Retina (tissue), 1 donor: ENCODE measurements at regions not wholly inside any gene's neighbourhood (a gene's known extent, or its start where the extent isn't known, plus 50 kb on each side); places are given as distances from the start of the nearest gene placed in this dataset.
A peak's percentile ranks its signal among the peaks of the same experiment; 100 is the strongest.
"Not testable (repeated sequence)": the region's sequence is repeated elsewhere in the genome, so short reads cannot be mapped to it uniquely, and the experiment has no call there.

ENCODE experiments used
- DNase-seq: peaks from one replicate; pipeline ENCODE4 v3.0.0-alpha.2; 2016

DNA sequence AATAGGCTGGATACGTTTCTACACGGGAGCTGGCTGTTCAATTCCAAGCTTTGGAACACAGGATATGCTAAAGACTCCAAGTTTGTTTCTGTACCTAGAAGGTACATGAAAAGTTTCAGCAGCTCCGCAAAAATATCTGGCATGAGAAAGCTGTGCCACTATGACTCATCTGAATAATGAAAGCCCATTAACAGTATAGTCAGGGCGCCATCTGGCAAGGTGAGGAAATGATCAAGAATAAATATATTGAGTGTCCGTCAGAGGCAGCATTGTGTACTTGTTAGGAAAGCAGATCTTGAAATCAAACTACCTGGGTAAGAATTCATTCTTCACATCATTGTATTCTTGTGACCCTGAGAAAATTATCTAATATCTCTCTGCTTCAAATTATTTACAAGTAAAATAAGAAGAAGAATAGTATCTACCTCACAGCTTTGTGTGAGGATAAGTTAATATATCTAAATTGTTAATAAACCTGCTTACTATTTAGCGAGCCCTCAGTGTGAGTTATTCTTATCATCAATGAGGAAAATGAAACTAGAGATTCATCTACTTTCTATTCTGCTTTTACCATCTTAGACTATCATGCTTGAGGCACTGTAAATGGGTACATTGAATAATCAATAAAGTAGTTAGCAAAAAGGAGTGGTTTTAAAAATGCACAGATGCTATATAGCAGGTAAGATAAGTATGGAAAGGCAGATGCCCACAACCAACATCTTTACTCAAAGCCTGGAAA is 53.5 kb downstream of the FSCB start:
- no peak for DNase-seq

DNA sequence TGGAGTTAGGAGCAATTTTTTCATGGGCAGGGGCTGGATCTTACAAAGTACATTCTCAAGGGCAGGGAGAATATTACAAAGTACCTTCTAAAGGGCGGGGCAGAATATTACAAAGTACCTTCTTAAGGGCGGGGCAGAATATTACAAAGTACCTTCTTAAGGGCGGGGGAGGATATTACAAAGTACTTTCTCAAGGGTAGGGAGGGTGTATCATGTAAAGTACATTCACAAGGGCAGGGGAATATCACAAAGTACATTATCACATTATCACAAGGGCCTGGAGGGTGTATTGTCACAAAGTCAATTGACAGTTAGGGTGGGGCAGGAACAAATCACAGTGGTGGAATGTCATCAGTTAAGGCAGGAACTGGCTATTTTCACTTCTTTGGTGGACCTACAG is 56.9 kb downstream of the FSCB start:
- not testable (repeated sequence) for DNase-seq

DNA sequence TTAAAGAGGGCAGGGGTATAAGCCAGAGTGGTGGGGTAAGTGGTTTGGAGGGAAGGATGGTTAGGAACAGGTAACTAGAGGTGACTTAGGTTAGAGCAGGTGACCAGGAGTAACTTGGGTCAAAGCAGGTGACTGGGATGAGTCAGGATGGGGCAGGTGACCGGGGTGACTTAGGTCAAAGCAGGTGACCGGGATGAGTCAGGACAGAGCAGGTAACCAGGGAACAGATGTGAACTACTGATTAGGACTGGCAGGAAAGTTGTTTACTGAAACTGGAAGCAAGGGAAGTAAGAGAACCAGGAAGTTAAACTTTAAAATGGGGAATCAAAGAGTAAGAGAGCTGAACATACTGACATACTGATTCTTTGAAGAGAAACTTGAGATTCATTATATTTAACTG is 57.4 kb downstream of the FSCB start:
- no peak for DNase-seq

DNA sequence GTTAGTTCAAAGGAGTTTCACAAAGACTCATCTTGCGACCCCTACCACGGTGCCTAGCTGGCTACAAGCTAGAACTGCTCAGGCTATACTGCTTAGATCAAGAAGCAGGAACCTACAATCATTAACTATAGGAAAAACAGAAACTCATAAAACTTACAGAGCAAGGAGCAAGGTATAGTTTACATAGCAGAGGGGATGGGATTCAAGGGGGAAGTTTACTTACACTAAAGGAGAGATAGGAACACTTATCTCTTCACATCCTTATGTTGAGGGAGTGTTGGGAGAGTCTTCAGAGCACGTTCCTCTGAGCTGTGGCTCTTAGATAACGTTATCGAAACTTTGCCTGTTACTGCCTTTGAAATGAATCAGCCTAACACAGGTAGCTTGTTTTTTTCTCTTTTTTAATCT is 58.1 kb downstream of the FSCB start:
- DNase-seq: no peak

DNA sequence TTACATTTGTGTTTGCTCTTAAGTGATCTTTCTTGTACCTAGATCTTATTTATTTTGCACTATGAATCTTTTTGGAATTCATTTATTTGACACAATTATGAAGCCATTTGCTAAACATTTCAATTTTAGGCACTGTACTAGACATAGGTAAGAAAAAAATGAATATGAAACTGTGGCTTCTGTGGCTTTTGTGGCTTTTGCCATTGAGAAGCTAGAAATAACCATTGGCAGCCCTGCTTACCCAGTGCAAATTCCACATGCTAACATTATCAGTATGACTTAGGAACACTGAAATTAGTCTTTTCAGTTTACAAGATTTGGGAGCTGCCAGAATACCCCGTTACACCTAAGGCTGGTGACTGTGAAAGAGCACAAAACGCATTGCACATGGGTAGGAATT is 60.1 kb downstream of the FSCB start:
- no peak for DNase-seq

DNA sequence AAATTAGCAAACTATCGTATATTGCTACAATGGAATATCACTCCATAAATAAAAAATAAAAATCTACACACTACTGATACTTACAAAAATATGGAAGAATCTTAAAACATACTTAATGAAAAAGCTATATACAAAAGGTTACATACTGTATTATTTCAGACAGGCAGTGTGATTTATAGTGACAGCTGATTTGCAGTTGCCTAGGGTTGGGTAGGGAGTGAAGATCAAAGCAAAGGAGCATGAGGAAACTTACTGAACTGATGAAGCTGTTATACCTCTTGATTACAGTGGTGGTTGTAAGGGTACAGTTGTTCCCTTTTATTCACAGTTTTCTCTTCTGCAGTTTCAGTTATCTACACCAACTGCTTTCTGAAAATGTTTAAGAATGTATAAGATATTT is 62.6 kb downstream of the FSCB start:
- no peak for DNase-seq

DNA sequence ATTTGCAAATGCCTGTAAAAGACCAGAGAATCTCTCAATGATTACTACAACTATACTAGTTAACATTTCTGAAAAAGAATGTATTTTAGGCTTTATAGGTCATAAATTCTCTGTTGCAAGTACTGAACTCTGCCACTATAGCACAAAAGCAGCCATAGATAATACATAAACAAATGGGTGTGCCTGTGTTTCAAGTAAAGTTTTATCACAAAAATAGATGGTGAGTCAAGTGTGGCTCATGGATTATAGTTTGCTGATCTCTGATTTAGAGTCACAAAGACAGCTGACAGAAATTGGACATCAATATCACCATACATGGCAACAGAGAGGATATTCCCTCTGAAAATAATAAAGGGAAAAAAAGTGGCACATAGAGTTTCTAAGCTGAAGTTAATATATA is 68.1 kb downstream of the FSCB start:
- DNase-seq: no peak

DNA sequence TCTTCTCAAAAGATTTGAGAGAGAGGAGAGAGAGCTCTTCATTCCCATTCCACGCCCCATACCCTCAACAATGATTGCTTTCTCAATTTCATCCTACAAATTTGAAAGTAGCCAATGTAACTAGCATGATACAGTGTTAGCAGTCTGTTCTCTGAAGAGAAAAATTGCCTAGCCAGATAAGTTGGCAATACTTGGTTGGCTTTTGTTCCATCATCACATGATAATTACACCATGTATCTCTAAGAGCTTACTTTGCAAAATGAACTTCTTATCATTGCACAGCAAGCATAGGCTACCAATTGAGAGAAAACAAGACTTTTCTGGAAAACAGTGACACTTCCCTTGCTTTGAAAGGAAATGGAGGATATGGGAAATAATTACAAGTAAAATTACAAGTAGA is 68.9 kb downstream of the FSCB start:
- no peak for DNase-seq

DNA sequence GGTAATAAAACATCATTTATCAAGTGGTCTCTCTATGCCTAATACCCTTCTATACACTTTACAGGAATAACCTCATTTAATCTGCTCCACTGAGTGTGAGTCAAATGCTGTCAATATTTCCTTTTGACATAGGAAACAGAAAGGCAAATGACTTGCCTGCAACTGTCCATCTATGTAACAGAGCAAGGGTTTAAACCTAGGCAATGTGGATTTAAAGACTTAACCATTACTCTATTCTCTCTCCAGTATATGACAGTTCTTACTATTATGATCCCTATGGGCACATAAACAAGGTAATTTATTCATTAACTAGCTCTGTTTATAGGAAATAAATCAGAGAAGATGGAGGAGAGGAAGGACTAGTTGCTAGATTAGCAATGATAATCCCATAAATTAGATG is 70.6 kb downstream of the FSCB start:
- DNase-seq: no peak

DNA sequence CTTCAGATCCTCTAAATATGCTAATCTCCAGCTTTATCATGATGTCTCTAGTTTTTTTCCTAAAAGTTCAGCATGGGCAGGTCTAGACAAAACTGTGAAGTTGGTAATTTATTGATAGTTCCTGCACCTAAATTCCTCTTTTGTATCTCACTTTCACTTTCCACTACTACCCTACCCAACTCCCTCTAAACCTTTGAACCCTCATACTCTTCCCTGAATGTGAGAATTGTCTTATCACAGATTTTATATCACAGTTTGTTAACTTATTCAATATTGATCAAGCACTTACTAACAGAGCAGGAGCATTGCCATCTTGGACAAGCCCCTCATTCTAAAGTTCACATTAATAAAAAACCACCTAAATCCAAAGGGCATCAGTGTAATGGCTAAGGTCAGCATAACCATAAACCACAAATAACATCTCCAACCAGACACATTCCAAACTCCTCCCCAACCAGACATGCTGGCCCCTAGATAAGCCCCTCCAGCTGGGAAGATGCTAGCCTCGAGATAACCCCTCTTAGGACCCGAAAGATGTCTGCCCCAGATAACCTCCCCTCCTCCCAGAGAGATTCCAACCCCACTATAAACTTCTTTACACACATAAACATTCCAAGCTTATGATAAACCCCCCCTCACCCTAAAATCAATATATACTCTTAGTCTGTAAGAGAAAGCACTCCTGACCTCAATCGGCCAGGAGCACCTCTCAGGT is 78.7 kb downstream of the FSCB start:
- no peak for DNase-seq

DNA sequence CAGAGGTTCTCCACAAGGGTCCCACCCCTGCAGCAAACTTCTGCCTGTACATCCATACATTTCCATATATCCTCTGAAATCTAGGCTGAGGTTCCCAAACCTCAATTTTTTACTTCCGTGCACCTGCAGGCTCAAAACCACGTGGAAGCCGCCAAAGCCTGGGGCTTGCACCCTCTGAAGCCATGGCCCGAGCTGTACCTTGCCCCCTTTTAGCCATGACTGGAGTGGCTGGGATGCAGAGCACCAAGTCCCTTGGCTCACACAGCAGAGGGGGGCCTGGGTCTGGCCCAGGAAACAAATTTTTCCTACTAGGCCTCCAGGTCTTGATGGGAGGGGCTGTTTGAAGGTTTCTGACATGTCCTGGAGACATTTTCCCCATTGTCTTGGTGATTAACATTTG is 84.4 kb downstream of the FSCB start:
- no peak for DNase-seq

DNA sequence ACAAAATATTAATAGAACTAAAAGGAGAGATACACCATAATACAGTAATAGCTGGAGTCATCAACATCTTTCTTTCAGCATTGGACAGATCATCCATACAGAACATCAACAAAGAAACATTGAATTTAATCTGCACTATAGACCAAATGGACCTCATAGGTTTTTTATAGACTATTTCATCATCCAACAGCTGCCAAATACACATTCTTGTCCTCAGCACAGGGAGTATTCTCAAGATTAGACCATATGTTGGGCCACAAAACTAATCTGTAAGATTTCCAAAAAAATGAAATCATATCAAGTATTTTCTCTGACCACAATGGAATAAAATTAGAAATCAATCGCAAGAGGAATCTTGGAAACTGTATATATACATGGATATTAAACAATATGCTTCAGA is 86.9 kb downstream of the FSCB start:
- no peak for DNase-seq

DNA sequence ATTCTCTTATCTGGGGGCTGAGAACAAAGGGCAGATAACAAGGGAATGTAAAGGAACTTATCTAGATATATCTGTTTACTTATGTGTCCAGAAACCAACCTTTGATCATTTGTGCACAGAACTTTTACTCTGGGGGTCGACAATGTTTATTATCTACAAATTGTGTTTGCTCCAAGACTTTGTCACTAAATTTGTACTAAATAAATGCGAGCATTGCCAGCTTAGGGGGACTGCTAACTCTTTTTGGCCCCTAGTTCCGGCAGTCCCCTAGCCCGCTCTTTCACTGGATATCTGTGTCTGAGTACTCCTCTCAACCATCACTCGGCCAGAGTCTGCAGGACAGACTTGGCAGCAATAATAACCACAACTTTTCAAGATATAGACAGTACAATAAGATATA is 88.2 kb downstream of the FSCB start:
- no peak for DNase-seq

DNA sequence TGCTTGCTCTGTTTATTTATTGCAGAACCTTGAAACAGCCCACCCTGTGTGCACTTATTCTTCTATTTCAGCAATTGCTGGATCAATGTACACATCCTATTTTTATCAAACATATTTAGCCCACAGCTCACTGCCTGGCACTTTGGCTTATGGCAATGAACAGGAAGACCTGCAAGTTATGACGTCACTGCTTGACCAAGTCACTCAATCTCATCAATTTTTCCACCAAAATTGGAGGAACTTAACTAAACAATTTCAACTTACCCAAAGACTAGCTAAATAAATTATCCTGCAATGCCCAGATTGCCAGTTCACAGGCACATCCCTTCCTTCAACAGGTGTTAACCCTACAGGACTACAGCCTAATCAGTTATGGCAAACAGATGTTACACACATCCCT is 89.3 kb downstream of the FSCB start:
- DNase-seq: no peak

DNA sequence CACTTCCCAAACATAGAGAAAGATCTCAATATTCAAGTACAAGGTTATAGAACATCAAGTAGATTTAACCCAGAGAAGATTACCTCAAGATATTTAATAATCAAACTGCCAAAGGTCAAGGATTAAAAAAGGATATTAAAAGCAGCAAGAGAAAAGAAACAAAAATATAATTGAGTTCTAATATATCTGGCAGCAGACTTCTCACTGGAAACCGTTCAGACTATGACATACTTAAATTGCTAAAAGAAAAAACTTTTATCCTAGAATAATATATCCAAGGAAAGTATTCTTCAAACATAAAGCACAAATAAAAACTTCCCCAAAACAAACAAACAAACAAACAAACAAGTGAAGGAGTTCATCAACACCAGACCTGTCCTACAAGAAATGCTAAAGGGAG is 92.4 kb downstream of the FSCB start:
- DNase-seq: no peak

DNA sequence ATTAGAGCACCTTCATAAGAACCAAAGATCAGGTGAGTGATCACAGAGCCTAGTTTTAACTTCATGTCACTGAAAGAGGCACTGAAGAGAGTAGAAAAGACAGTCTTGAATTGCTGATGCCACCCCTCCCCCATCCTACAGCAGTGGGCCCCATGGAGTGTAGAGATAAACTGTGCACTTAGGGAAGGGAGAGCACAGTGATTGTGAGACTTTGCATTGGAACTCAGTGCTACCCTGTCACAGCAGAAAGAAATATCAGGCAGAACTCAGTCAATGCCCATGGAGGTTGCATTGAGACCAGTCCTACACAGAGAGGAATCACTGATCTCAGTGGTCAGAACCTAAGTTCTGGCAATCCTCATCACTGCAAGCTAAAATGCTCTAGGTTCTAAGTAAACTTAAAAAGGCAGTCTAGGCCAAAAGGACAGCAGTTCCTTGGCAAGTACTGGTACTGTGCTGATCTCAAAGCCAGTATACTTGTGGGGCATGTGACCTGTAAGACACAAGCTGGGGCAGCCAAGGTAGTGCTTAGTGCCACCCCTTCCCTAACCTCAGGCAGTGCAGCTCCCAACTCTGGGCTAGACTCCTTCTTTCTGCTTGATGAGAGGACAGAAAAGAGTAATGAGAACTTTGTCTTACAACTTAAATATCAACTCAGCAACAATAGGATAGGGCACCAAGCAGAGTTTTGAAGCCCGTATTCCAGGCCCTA is 94.1 kb downstream of the FSCB start:
- peak; percentile 3 for DNase-seq

DNA sequence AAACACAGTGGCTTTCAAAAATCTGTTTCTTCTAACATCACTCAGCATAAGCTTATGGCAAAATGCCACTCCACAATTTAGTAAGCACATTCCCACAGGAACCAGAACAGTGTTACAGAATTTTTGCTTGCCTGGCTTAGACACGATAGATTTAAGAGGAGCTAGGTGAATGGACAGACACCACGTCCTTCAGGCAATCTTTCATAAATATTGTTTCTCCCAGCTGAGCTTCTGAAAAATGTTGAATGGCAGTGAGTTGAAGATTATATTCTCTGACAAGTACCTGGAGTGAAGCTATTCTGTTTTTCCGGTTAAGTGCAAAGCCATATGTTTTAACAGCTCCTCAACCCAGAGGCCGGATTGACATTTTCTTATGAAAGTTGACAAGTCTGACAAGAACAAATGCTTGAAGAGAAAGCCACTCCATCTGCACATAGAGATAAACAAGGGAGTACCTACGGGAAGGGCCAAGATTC is 102.0 kb downstream of the FSCB start:
- peak; percentile 62 for DNase-seq

DNA sequence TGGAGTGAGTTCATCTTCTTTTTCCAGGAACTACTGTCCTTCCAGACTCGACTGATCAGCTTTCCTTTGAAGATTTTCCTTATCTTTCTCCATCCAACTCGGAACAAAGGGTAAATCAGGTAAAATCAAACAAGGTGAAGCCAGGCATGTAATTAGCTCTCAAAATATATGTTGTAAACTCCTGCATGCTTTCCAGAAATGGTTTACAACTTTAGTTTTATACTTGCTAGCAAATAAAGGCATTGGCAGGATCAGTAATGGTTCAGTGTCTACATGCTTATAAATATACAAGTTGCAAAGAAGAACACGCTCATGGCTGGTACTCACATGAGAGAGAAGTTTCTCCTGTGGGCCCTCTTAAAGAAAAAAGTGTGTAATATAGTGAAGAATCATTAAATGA is 102.5 kb downstream of the FSCB start:
- no peak for DNase-seq

DNA sequence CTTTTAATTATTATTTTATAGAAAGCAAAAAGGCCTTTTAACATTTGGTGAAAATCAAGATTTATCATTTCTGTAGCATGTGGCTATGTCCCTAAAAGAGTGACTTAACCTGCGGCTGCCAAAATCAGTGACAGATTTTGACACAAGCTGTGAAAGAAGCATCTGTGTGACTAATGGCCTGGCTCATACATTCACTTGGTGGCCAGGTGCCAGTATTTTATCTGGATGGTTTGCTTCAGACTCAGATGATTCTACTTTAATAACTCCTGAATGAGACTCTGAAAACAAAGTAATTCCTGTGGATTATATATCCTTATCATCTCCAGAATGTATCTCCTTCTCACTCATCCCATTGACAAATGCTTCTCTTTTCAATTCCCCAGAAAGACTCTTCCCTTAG is 103.0 kb downstream of the FSCB start:
- no peak for DNase-seq

DNA sequence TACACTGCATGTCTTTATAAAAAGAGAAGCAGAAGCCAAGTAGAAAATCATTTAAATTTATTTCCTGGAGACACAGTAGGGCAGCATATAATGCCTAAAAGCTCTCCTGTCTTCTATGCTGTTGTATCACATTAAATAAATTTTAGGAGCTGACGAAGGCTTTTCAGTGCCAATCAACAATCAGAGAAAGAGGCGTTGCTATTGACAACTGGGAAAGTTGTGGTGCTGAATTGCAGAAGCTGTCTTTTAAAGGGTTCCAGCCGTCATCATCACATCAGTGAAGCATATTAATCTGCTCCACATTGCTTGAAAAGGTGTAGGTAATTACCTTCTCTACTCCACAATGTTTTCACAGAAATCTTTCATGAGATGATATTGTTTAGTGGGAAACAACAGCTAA is 103.9 kb downstream of the FSCB start:
- DNase-seq: peak; percentile 5

DNA sequence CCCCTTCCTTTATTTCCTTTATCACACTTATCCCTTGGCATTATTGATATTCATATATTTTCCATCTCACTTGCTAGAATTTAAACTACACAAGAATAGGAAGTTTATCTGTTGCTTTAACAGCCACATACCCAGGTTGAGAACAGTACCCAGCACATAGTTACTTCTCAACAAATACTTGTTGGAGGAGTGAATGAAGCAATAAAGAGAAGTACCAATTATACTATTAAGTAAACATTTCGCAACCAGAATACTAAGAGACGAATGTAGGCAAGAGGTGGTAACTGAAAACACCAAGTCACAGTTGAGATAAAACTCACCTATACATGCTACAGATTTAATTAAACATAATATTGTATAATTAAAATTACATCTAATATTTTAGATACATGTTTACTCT is 110.9 kb downstream of the FSCB start:
- no peak for DNase-seq

DNA sequence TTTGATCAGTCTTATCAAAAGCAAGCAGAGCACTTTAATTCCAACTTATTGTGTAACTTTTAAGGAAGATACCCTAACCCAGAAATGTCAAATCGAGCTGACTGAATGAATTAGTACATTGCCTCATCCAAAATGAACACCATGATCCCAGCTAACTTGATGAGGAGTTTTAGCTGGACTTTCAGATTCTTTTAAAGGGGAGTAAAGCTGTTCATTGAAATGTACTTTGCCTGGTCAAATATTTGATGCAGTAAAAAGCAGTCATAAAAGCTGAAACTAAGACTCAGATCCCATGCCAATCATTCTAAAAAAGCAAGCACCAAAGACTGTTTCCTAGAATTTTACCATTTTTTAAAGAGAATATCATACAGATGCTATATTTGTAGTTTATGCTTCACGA is 114.1 kb downstream of the FSCB start:
- DNase-seq: no peak

DNA sequence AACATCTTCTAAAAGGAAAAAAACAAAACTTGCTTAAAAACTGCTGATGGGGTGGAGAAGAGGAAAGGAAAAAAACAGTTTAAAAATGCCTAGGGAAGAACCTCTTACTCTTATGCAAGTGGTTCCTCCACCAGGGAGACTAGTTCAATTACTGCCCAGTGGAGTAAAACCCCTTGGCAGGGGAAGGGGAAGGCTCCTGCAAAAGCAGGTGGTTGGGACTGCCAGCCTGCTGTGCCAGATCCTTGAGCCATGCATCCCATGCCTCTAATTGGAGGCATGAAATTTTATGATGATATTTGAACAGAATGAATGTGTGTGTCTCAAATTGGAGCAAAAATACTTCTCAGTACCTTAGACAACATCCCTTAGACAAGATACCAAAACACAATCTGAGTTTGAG is 118.8 kb downstream of the FSCB start:
- no peak for DNase-seq

DNA sequence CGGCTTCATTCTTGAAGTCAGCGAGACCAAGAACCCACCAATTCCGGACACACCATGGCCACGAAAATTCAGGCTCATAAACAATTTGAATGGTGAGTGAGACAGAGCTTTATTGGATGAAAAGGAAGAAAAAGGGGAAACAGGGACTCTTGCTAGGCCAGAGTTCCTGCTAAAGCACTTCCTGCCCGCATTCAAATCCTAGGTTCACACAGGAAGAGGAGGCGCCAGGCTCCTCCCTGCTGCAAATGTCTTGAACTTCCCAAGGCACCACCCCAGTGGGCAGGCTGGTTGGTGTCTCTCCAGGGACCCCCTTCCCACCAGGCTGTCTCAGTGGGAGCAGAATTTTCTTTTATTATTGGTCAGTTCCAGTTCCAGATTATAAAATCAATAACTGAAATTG is 121.2 kb downstream of the FSCB start:
- no peak for DNase-seq
